HepG2 (cell line): ENCODE measurements at regions not wholly inside any gene's neighbourhood (a gene's known extent, or its start where the extent isn't known, plus 50 kb on each side); places are given as distances from the start of the nearest gene placed in this dataset.

Source experiments
- BCLAF1 ChIP-seq: fragments of 450-650 bp; IDR thresholded peaks from 2 replicates; pipeline ENCODE4 v1.6.1; 2017; ENCODE audit warnings: mild to moderate bottlenecking
- CBX1 ChIP-seq: IDR thresholded peaks from one replicate; pipeline ENCODE4 v1.6.1; 2016; ENCODE audit warnings: antibody characterized with exemption, low read depth
- EHMT2 ChIP-seq: fragments of 200-600 bp; sonication (generic); IDR thresholded peaks from 2 replicates; pipeline ENCODE4 v1.7.0; 2017; ENCODE audit warnings: antibody characterized with exemption, low read depth, low read length, borderline replicate concordance
- JARID2 ChIP-seq: sonication (generic); formaldehyde crosslinking; IDR thresholded peaks from 2 replicates; pipeline ENCODE4 v1.8.1; 2023; ENCODE audit warnings: missing genetic modification reagents, inconsistent platforms; ENCODE audit not compliant: insufficient replicate concordance
- MAFK ChIP-seq, 2 experiments: IDR thresholded peaks in 1 of 2; conservative IDR thresholded peaks in 1 of 2; 2 replicates each; pipeline ENCODE4 v1.6.1; 2011; ENCODE audit warnings: improper control_type of control experiment in 2 of 2, low read length in 2 of 2
- MAZ ChIP-seq, 2 experiments: sonication (generic) in 1 of 2; formaldehyde crosslinking in 1 of 2; IDR thresholded peaks; 2 replicates each; pipeline versions ENCODE4 v1.5.0 to v1.6.1; 2012 to 2020; ENCODE audit warnings: low read depth in 2 of 2, mild to moderate bottlenecking in 2 of 2, borderline replicate concordance in 1 of 2, improper control_type of control experiment in 1 of 2, low read length in 1 of 2, missing genetic modification reagents in 1 of 2, moderate library complexity in 1 of 2
- MED13 ChIP-seq: sonication (generic); formaldehyde crosslinking; IDR thresholded peaks from 2 replicates; pipeline ENCODE4 v1.5.0; 2020; ENCODE audit warnings: missing genetic modification reagents
- MYPOP ChIP-seq: sonication (generic); formaldehyde crosslinking; IDR thresholded peaks from 2 replicates; pipeline ENCODE4 v1.8.1; 2023; ENCODE audit warnings: mild to moderate bottlenecking, moderate library complexity, missing genetic modification reagents
- NR2F2 ChIP-seq: IDR thresholded peaks from 2 replicates; pipeline ENCODE4 v1.6.1; 2012; ENCODE audit warnings: low read depth, inconsistent platforms, borderline replicate concordance
- RCOR2 ChIP-seq: IDR thresholded peaks from 2 replicates; pipeline ENCODE4 v1.6.1; 2016; ENCODE audit warnings: missing biosample characterization, missing genetic modification reagents
- REL ChIP-seq: sonication (generic); formaldehyde crosslinking; conservative IDR thresholded peaks from 2 replicates; pipeline ENCODE4 v1.8.0; 2022; ENCODE audit warnings: mild to moderate bottlenecking, missing genetic modification reagents, moderate library complexity
- SMYD3 ChIP-seq: sonication (generic); formaldehyde crosslinking; IDR thresholded peaks from 2 replicates; pipeline ENCODE4 v1.8.1; 2023; ENCODE audit warnings: mild to moderate bottlenecking, missing genetic modification reagents
- SYNCRIP ChIP-seq: fragments of 200-400 bp; formaldehyde crosslinking; IDR thresholded peaks from 2 replicates; pipeline ENCODE4 v1.6.1; 2018; ENCODE audit warnings: mild to moderate bottlenecking, low read depth, low read length; ENCODE audit not compliant: insufficient read depth
- ZBTB14 ChIP-seq: sonication (generic); formaldehyde crosslinking; IDR thresholded peaks from 2 replicates; pipeline ENCODE4 v1.4.0; 2020; ENCODE audit warnings: missing genetic modification reagents
- ZBTB39 ChIP-seq: sonication (generic); formaldehyde crosslinking; IDR thresholded peaks from 2 replicates; pipeline ENCODE4 v1.5.0; 2020; ENCODE audit warnings: missing genetic modification reagents
- ZNF326 ChIP-seq: sonication (generic); formaldehyde crosslinking; IDR thresholded peaks from 2 replicates; pipeline ENCODE4 v1.4.0; 2020; ENCODE audit warnings: missing genetic modification reagents, borderline replicate concordance
- ZNF670 ChIP-seq: sonication (generic); formaldehyde crosslinking; IDR thresholded peaks from 2 replicates; pipeline ENCODE4 v1.8.0; 2022; ENCODE audit warnings: mild to moderate bottlenecking, missing genetic modification reagents, borderline replicate concordance
- ZNF691 ChIP-seq: sonication (generic); formaldehyde crosslinking; IDR thresholded peaks from 2 replicates; pipeline ENCODE4 v1.4.0; 2020; ENCODE audit warnings: missing genetic modification reagents, low read depth, mild to moderate bottlenecking, borderline replicate concordance
- ZNF776 ChIP-seq: sonication (generic); formaldehyde crosslinking; IDR thresholded peaks from 2 replicates; pipeline ENCODE4 v1.4.0; 2020; ENCODE audit warnings: mild to moderate bottlenecking, missing genetic modification reagents
- ZSCAN9 ChIP-seq: IDR thresholded peaks from 2 replicates; pipeline ENCODE4 v1.6.1; 2016; ENCODE audit warnings: borderline replicate concordance

- no peak for TF ChIP-seq BCLAF1
- TF ChIP-seq MYPOP (CRISPR knock-in tag) = no peak
- no peak for TF ChIP-seq ZNF776 (CRISPR knock-in tag)
- TF ChIP-seq ZNF691 (CRISPR knock-in tag) = peak; percentile 96; the same call in 1 of the 2 replicates
- TF ChIP-seq ZSCAN9 (CRISPR knock-in tag) = peak; percentile 88
- TF ChIP-seq NR2F2 = no peak
- no peak for TF ChIP-seq SMYD3 (CRISPR knock-in tag)
- no peak for TF ChIP-seq SYNCRIP
- TF ChIP-seq ZNF670 (CRISPR knock-in tag) = no peak; the same call in 1 of the 2 replicates
- TF ChIP-seq ZBTB14 (CRISPR knock-in tag) = no peak
- 0 out of 2 replicates have a peak, but pooled peaks have one; percentile 53 for TF ChIP-seq MED13
- TF ChIP-seq ZBTB39 (CRISPR knock-in tag) = no peak
- TF ChIP-seq EHMT2 = no peak; the same call in 1 of the 2 replicates
- no peak for TF ChIP-seq MAZ (IDR thresholded peaks at IDR 0.05; ENCODE audit: borderline replicate concordance, low read depth, low read length)
- no peak for TF ChIP-seq MAZ (CRISPR knock-in tag; IDR thresholded peaks at IDR 0.05; ENCODE audit: low read depth)
- peak in 1 of 2 experiments; percentile 54; a peak in 2 of 4 replicates for TF ChIP-seq MAFK (conservative IDR thresholded peaks at IDR 0.05 in 1 of 2, IDR thresholded peaks at IDR 0.05 in 1 of 2; ENCODE audit: low read length in 2 of 2)
- TF ChIP-seq RCOR2 (CRISPR knock-in tag) = peak; percentile 87
- TF ChIP-seq CBX1 = peak; percentile 66
- no peak for TF ChIP-seq ZNF326 (CRISPR knock-in tag)
- TF ChIP-seq REL = no peak
- peak; percentile 81 for TF ChIP-seq JARID2
These were observed 111.1 kb upstream of the ARHGAP5 start (continued) for GRCh38 chr14:31965735-31966598.
